Daoy (cell line): ENCODE measurements at regions not wholly inside any gene's neighbourhood (a gene's known extent, or its start where the extent isn't known, plus 50 kb on each side); places are given as distances from the start of the nearest gene placed in this dataset.

Experiments used
- DNase-seq: peaks from one replicate; pipeline ENCODE4 v3.0.0-alpha.2; 2015; ENCODE audit warnings: low read depth

GRCh38 chr13:78334059-78334458 is 269.3 kb downstream of the POU4F1 start:
- no peak for DNase-seq

DNA sequence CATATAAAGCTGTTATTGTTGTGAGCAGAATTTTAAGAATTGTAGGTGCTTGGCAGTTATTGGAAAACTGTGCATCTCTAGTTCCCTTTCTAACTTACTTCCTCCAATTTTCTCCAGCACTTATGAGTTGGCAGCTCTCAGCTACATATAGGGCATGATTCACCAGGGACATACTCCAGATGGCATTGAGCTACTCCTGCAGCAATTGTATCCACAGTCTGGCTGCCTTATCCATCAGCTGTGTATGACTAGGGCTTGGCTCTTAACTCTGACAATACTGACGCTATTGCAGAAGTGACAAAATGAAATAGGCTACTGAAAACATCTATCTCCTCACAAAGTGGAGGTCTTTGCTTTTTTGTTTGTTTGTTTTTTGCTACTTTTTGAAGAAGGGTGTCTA is 276.7 kb downstream of the POU4F1 start:
- peak; percentile 15 for DNase-seq

DNA sequence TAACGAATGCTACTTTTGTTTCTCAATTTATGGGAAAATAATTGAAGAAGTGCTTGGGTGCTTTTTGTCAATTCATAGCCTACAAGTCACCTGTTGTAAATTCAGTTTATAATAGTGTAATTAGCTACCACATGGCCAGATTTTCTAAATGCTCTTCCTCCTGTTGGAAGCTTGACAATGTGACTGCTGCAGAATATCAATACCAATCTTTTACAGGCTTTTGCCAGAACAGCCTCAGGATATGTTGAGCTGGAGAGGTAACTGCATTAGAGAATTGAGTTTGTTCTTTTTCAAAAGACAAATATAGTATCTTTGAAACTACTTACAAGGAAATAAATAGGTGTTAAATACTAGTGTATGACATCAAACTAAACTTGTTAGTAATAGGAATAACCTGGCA is 277.8 kb downstream of the POU4F1 start:
- no peak for DNase-seq

DNA sequence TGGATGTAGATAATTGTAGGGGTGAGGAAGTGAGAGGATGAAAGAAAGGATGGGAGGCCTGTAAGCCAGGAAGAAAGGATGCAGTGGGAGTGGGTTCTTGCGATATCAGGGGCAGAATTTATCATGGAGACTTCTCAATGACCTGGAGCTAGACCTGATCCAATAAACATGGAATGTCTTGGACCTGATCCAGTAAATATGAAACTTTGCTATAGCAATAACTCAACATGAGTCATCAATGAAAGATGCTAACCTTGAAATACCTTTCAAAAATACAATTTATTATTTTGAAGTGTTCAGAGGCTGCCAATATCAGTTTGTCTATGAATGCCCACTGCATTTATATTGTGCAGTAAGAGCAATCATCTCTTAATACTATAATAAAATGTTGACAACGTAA is 279.5 kb downstream of the POU4F1 start:
- DNase-seq = no peak

GRCh38 chr13:78323040-78323439 is 280.3 kb downstream of the POU4F1 start:
- no peak for DNase-seq

DNA sequence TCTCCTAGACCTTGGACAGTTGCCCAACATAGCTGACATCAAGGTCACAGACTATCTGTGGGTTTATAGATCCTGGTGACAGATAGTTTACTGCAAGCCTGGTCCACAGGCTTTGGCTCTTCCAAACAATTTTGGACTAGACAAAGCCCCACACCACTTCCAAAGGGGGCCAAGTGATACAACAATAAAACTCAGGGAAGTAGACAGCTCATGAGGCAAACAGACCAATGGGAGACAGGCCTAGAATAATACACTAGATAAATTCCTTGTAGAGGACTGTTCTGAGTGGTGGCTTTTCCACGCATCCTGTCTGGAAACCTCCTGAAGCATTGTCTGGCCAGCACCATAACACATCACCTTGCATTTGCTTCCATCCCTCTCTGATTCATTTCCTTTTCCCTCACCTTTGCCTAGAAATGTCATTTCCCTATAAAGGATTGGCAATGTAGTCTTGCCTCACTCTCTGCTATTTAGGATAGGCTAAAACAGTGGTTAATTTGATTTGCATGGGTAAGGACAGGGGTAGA is 284.2 kb downstream of the POU4F1 start:
- no peak for DNase-seq

GRCh38 chr13:78317030-78317429 is 286.3 kb downstream of the POU4F1 start:
- no peak for DNase-seq

- no peak for DNase-seq
Observed at GRCh38 chr13:78309497-78310180, 293.7 kb downstream of the POU4F1 start.

- no peak for DNase-seq
Observed at GRCh38 chr13:78306519-78307206, 296.7 kb downstream of the POU4F1 start.

DNA sequence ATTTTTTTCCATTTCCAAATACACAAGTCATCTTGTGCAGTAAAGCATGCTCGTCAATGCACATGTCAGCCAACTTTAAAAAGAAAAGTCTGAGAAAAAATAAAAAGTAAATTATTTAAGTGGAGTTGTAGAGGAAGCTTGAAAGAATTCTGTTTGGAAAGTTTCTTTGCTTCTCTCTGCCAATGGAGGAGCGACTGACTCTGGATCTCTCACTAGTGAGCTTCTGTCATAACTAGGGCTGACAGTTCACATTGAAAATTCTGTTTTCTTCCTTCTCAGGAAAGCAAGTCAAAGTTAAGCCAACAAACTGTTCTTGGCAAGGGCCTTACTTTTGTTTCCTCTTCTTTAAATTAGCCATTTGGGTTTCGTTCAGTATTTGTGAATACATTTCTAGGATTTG is 298.2 kb downstream of the POU4F1 start:
- no peak for DNase-seq

DNA sequence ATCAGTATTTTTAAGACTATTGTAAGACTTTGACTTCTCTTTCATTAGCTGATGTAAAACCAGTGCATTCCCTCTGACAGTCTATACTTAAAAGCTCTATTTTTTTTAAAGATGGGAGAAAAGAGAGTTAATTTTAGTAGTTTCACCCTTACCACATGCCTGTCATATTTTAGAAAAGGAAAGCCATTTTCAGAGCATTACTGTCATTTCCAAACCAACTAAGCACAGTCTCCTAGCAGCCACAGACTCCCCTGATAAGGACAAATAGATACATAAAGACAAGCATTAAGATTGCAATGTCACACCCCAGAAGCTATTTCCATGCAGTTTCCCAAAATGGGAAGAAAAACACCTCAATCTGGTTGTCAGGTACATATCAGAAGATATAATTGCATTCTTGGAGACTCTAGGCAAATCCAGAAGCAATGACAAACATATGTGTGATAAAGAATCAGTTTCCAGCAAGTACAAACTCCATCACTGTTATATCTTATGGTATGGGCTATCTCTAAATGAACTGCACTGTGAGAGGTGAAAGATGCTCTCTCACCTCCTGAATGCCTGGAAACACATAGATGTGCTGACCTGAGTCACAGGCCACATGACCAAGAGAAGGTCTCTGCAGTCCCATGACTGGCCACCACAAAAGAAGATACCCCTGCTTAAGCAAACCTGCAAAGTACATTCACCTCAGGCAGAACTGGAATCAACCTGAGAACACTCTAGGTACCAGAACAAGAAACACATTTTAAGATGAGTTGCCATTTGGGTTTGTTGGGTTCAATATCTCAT is 303.3 kb downstream of the POU4F1 start:
- DNase-seq = no peak

DNA sequence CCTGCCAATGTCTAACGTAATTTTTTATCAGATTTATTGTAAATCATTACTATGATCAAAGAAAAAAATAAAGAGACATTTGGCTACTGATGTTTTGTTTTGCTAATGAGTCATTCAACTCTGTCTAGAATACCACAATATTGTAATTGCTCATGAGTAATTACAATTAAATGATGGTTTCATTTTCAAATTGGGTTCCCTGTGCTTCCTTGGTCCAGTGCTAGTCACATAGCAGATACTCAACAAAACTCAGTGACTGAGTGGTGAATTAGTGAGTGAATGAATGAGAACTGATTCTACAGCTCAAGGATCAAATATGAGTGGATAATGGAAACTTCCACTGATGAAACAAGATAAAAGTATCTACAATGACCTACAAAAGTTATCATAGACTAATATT is 304.7 kb downstream of the POU4F1 start:
- DNase-seq = peak; percentile 34

DNA sequence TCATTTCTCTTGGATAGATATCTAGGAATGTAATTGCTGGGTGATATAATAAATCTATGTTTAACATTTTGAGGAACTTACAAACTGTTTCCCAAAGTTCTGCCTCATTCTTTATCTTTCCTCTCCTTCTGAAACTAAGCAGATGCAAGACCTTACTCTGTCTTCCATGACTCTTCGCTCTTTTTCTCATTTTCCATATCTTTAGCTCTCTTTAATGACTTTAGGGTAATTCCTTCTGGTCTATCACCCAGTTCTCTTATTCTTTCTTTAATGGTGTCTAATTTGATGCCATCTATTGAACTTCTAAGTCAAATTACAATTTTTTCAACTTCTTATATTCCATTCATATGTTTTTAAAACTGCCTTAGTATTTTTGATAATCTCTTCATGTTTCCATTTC is 316.6 kb downstream of the POU4F1 start:
- DNase-seq = no peak

DNA sequence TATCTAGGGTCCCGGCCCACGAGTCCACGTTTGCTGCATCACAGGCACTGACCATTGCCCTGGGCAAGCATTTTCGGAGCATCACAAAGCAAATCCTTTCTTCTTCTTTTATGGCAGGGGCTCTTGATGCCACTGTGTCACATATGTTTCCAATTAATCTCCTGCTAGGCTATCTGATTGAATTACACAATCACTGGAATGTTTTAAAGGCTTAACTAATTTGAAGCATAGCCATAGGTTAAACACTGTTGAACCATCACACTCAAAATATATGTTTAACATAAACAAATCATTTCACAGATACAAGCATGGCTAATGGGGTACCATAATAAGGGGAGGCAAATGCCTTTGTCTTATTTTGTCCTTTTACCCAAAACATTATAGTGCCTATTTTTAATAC is 338.3 kb downstream of the POU4F1 start:
- DNase-seq = no peak

DNA sequence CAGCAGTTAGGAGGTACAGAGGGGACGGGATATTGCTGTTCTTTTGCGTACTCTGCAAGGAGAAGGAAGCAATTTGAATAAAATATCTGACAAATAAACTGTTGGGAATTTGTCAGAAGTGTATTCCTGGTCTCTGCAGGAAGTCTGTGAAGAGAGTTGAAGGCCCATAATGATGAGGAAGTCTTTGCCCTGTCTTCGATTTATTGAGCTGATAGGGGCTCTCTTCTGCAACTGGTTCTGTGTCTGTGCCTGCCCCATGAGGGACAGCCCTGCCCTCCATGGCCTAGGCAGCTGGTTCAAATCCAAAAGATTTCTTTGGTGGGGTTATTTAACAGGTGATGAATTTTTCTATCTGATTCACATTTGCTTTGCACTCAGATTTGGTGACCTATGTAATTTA is 339.7 kb upstream of the EDNRB start:
- no peak for DNase-seq

DNA sequence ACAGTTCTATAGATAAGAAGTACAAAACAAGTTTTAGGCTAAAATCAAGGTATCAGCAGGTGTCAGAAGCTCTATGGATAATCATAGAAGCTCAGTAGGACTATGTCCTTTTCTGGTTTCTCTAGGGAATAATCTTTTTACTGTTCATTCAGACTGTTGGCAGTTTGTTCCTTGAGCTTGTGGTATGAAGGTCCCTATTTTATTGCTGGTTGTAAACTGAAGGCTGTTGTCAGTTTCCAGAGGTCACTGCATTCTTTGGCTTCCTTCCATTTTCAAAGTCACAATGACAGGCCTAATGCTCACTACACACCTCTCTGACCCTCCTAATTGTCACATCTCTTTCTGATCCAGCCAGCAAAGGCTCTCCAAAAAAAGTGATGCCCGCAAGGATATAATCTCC is 337.9 kb upstream of the EDNRB start:
- DNase-seq = no peak

GRCh38 chr13:78254113-78254512 is 335.5 kb upstream of the EDNRB start:
- DNase-seq = no peak

- no peak for DNase-seq
Observed at GRCh38 chr13:78247362-78247761, 328.7 kb upstream of the EDNRB start.

GRCh38 chr13:78241278-78241919 is 322.8 kb upstream of the EDNRB start:
- peak; percentile 41 for DNase-seq

DNA sequence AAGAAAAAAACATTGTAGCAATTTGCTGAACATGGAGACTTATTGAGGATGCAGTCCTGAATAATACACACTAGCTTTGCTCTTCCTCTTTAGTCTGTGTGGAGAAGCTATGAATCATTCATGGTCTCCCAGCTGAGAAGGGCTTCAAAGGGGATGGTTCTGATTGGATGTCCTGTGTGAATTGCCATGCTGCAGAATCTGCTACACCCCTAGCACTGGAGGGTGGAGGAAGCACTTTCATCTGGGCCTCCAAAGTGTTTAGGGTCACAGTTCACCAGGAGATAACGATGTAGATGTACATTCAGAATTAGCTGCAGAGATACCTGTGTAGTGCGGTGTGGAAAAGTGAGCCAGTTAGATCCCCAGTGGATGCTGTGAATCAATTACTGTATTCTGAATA is 321.1 kb upstream of the EDNRB start:
- peak; percentile 9 for DNase-seq

DNA sequence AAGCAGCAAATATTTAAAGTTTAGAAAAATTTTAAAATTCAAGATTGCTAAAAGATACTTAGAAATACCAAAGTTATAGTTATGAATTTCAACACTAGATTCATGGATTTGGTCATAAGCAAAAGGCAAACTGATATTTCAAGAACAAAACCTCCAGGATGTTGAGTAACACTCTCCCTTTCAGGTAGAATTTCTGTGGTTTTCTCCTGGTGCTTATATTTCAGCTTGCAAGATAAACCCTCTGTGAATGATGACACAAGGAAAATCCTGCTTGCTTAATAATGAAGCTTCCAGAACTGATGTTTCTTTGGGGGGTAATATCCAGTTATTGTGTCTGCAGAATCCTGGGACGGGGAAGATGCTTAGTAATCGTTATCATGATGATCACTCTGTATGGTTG is 320.3 kb upstream of the EDNRB start:
- no peak for DNase-seq

DNA sequence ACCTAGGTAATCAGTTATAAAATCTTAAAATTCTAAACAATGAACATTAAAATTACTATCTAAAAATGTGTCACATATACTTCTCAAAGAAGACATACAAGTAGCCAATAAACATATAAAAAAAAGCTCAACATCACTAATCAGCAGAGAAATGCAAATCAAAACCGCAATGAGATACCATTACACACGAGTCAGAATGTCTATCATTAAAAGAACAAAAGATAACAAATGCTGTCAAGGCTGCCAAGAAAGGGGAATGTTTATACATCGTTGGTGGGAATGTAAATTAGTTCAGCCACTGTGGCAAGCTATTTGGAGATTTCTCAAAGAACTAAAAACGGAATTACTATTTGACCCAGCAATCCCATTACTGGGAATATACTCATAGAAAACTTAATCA is 310.3 kb upstream of the EDNRB start:
- peak; percentile 20 for DNase-seq
